WI38 (cell line): ENCODE measurements at regions not wholly inside any gene's neighbourhood (a gene's known extent, or its start where the extent isn't known, plus 50 kb on each side); places are given as distances from the start of the nearest gene placed in this dataset.

Source experiments
- H3K4me3 ChIP-seq: 2 replicates; pipeline ENCODE4 v1.5.1; 2011; ENCODE audit warnings: low read depth, mild to moderate bottlenecking, control low read depth, low read length
- TF ChIP-seq, protein P1 (sequence below): IDR thresholded peaks from 2 replicates; pipeline ENCODE4 v1.5.1; 2012; ENCODE audit warnings: low read depth, mild to moderate bottlenecking, control low read depth, low read length

DNA sequence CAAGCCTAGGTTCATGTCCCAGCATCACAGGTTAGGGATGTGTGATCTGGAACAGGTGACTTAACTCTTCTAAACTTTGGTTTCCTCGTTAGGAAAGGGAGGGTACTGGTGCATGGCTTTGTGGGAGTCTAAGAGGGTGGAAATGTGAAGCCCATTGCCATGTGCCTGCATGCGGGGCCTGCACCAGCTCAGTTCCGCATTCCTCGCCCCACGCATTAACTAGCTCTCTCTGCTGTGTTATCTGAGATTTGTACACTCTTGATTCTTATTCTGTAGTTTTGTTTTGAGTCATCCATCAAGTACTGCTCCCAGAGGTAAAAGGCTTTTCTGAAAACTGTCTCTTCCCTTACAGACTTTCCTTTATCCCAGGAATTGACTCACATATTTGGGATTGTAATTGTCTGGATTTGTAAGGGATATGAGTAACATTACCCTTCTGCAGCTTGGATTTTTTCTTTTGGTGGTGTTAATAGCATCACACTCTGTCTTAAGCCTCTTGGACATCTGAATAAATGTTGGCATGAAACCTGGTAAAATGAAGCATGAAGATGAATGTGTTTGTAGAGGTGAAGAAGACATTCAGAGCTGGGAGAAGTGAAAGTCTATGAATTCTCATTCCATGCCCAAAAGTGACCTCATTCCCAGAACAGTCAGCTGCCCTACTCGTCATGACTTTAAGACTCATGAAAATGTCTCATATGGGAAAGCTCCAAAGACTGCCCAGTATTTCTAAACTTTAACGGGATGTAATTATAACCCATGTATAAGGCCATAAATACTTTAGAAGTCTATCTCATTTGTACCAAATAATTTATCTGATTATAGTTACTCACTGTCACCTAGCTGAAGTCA is 357.3 kb downstream of the FOXA2 start:
- TF ChIP-seq, protein P1, sequence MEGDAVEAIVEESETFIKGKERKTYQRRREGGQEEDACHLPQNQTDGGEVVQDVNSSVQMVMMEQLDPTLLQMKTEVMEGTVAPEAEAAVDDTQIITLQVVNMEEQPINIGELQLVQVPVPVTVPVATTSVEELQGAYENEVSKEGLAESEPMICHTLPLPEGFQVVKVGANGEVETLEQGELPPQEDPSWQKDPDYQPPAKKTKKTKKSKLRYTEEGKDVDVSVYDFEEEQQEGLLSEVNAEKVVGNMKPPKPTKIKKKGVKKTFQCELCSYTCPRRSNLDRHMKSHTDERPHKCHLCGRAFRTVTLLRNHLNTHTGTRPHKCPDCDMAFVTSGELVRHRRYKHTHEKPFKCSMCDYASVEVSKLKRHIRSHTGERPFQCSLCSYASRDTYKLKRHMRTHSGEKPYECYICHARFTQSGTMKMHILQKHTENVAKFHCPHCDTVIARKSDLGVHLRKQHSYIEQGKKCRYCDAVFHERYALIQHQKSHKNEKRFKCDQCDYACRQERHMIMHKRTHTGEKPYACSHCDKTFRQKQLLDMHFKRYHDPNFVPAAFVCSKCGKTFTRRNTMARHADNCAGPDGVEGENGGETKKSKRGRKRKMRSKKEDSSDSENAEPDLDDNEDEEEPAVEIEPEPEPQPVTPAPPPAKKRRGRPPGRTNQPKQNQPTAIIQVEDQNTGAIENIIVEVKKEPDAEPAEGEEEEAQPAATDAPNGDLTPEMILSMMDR = no peak
- H3K4me3 ChIP-seq = no peak overlapping the region

GRCh38 chr20:22223236-22223635 is 361.1 kb downstream of the FOXA2 start:
- H3K4me3 ChIP-seq = no peak overlapping the region
- TF ChIP-seq, protein P1 = no peak

GRCh38 chr20:22217712-22218352 is 366.5 kb downstream of the FOXA2 start:
- H3K4me3 ChIP-seq = no peak overlapping the region
- TF ChIP-seq, protein P1 = no peak

DNA sequence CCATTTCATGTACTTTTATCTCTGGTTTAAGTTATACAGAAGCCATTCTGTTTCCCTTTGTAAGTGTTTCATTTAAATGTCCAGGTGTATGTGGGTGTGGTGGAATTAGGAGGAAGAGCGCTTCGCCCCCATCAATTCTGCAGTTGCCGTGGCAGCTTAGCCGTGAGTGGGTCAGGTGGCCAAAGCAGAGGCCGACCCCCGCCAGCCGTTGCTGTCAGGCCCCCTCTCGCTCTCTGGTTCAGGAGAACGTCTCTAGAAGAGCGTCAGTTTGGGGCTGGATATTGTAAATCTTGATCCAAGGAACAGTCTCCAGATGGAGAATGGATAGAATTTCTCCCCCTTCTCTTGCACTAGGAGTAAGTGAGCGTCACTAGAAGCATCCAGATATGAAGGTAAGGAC is 367.4 kb downstream of the FOXA2 start:
- TF ChIP-seq, protein P1 = no peak
- H3K4me3 ChIP-seq = no peak overlapping the region

- H3K4me3 ChIP-seq = no peak overlapping the region
- TF ChIP-seq, protein P1 = no peak
Measured at GRCh38 chr20:22214296-22214695, 370.1 kb downstream of the FOXA2 start.

GRCh38 chr20:22213271-22213670 is 371.1 kb downstream of the FOXA2 start:
- TF ChIP-seq, protein P1 = no peak
- no peak overlapping the region for H3K4me3 ChIP-seq

DNA sequence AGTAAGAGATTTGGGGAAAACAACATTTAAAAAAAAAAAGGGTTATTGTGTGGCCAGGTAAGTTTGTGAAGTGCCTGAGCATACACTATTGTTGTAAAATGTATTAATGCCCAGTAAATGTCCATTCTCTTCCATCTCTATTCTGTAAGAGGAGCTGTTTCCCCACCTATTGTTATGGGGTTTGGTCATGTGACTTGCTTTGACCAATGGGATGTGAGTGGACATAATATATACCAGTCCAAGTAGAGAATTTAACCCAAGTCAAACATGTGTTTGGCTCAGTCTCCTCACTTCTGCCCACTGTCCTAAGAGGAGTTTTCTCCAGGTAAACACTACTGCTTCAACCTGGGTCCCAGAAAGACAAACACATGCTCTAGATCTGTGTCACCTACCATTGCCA is 377.1 kb downstream of the FOXA2 start:
- TF ChIP-seq, protein P1 = no peak

More for the DNA sequence above, 377.1 kb downstream of the FOXA2 start:
- H3K4me3 ChIP-seq = no peak overlapping the region
